K562 (cell line): ENCODE measurements at regions not wholly inside any gene's neighbourhood (a gene's known extent, or its start where the extent isn't known, plus 50 kb on each side); places are given as distances from the start of the nearest gene placed in this dataset.

Experiments
- CC2D1A ChIP-seq: fragments of 450-650 bp; IDR thresholded peaks from 2 replicates; pipeline ENCODE4 v1.6.1; 2017; ENCODE audit warnings: mild to moderate bottlenecking
- HMG20B ChIP-seq: fragments of 250-450 bp; sonication (Bioruptor Pico); IDR thresholded peaks from 2 replicates; pipeline ENCODE4 v1.5.0; 2021; ENCODE audit warnings: mild to moderate bottlenecking
- KLF10 ChIP-seq: fragments of 250-450 bp; sonication (Bioruptor Pico); IDR thresholded peaks from 2 replicates; pipeline ENCODE4 v1.6.1; 2021; ENCODE audit warnings: matching md5 sums
- PRDM10 ChIP-seq: fragments of 450-650 bp; IDR thresholded peaks from 2 replicates; pipeline ENCODE4 v1.6.1; 2018; ENCODE audit not compliant: partially characterized antibody
- RCOR1 ChIP-seq, 2 experiments: IDR thresholded peaks; 2 replicates each; pipeline ENCODE4 v1.6.1; 2012; ENCODE audit warnings: low read depth in 2 of 2, low read length in 2 of 2, borderline replicate concordance in 1 of 2, improper control_type of control experiment in 1 of 2
- SMAD1 ChIP-seq: fragments of 150-350 bp; IDR thresholded peaks from 2 replicates; pipeline ENCODE4 v1.6.1; 2014; ENCODE audit warnings: low read length, low read depth; ENCODE audit not compliant: partially characterized antibody
- ZKSCAN3 ChIP-seq: fragments of 250-450 bp; sonication (Bioruptor Pico); IDR thresholded peaks from 2 replicates; pipeline ENCODE4 v1.4.0; 2020
- TF ChIP-seq, protein P1 (sequence below), 2 experiments: fragments of 450-650 bp; conservative IDR thresholded peaks; 2 replicates each; pipeline ENCODE4 v1.6.1; 2017; ENCODE audit warnings: mild to moderate bottlenecking in 2 of 2, moderate library complexity in 2 of 2
- TF ChIP-seq, protein P2 (sequence below), 3 experiments: IDR thresholded peaks in 2 of 3; conservative IDR thresholded peaks in 1 of 3; 2 replicates each; pipeline ENCODE4 v1.5.1; 2011 to 2012; ENCODE audit warnings: low read length in 3 of 3, mild to moderate bottlenecking in 3 of 3, control low read depth in 2 of 3, improper control_type of control experiment in 1 of 3, inconsistent platforms in 1 of 3, low read depth in 1 of 3, mixed read lengths in 1 of 3, moderate library complexity in 1 of 3; ENCODE audit not compliant: insufficient read depth in 2 of 3

- TF ChIP-seq, protein P1, sequence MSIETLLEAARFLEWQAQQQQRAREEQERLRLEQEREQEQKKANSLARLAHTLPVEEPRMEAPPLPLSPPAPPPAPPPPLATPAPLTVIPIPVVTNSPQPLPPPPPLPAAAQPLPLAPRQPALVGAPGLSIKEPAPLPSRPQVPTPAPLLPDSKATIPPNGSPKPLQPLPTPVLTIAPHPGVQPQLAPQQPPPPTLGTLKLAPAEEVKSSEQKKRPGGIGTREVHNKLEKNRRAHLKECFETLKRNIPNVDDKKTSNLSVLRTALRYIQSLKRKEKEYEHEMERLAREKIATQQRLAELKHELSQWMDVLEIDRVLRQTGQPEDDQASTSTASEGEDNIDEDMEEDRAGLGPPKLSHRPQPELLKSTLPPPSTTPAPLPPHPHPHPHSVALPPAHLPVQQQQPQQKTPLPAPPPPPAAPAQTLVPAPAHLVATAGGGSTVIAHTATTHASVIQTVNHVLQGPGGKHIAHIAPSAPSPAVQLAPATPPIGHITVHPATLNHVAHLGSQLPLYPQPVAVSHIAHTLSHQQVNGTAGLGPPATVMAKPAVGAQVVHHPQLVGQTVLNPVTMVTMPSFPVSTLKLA (conservative IDR thresholded peaks at IDR 0.05) = no peak
- TF ChIP-seq KLF10 (CRISPR knock-in tag) (no peak), ZKSCAN3 (CRISPR knock-in tag) (no peak), CC2D1A (no peak), PRDM10 (no peak), SMAD1 (no peak), HMG20B (no peak), RCOR1 (IDR thresholded peaks at IDR 0.05; ENCODE audit: borderline replicate concordance in 1 of 2, low read depth in 2 of 2, low read length in 2 of 2) (no peak)
- TF ChIP-seq, protein P2, sequence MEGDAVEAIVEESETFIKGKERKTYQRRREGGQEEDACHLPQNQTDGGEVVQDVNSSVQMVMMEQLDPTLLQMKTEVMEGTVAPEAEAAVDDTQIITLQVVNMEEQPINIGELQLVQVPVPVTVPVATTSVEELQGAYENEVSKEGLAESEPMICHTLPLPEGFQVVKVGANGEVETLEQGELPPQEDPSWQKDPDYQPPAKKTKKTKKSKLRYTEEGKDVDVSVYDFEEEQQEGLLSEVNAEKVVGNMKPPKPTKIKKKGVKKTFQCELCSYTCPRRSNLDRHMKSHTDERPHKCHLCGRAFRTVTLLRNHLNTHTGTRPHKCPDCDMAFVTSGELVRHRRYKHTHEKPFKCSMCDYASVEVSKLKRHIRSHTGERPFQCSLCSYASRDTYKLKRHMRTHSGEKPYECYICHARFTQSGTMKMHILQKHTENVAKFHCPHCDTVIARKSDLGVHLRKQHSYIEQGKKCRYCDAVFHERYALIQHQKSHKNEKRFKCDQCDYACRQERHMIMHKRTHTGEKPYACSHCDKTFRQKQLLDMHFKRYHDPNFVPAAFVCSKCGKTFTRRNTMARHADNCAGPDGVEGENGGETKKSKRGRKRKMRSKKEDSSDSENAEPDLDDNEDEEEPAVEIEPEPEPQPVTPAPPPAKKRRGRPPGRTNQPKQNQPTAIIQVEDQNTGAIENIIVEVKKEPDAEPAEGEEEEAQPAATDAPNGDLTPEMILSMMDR (IDR thresholded peaks at IDR 0.05 in 2 of 3, conservative IDR thresholded peaks at IDR 0.05 in 1 of 3; ENCODE audit: insufficient read depth in 2 of 3, low read depth in 1 of 3, low read length in 3 of 3) = no peak
These were observed 50.7 kb upstream of the USP38 start for GRCh38 chr4:143133977-143134376.
